ENCODE measurements at regions not wholly inside any gene's neighbourhood (a gene's known extent, or its start where the extent isn't known, plus 50 kb on each side); places are given as distances from the start of the nearest gene placed in this dataset.
A peak's percentile ranks its signal among the peaks of the same experiment; 100 is the strongest.

- DNase-seq: no peak
Measured at GRCh38 chr18:64982414-64983055, 768.3 kb upstream of the CDH7 start.

- DNase-seq: no peak
Measured at GRCh38 chr18:64981915-64982314, 768.9 kb upstream of the CDH7 start.

GRCh38 chr18:64979791-64980190 is 771.0 kb upstream of the CDH7 start:
- DNase-seq: no peak

GRCh38 chr18:64974391-64975125 is 776.3 kb upstream of the CDH7 start:
- DNase-seq: no peak

GRCh38 chr18:64972545-64972944 is 778.3 kb upstream of the CDH7 start:
- no peak for DNase-seq

GRCh38 chr18:64966667-64967066 is 784.1 kb upstream of the CDH7 start:
- no peak for DNase-seq

- DNase-seq: no peak
Measured at GRCh38 chr18:64956465-64956864, 794.3 kb upstream of the CDH7 start.

- no peak for DNase-seq
Measured at GRCh38 chr18:64949885-64950284, 800.9 kb upstream of the CDH7 start.

GRCh38 chr18:64936671-64937070 is 787.8 kb upstream of the LINC00305 start:
- no peak for DNase-seq

GRCh38 chr18:64929036-64929435 is 780.1 kb upstream of the LINC00305 start:
- no peak for DNase-seq

- no peak for DNase-seq
Measured at GRCh38 chr18:64919971-64920570, 771.2 kb upstream of the LINC00305 start.

- no peak for DNase-seq
Measured at GRCh38 chr18:64918851-64919250, 770.0 kb upstream of the LINC00305 start.

- DNase-seq: no peak
Measured at GRCh38 chr18:64893349-64893748, 744.5 kb upstream of the LINC00305 start.

GRCh38 chr18:64888956-64889355 is 740.1 kb upstream of the LINC00305 start:
- DNase-seq: no peak

- DNase-seq: no peak
Measured at GRCh38 chr18:64886995-64887394, 738.1 kb upstream of the LINC00305 start.

GRCh38 chr18:64882896-64883295 is 734.0 kb upstream of the LINC00305 start:
- DNase-seq: peak; percentile 1

GRCh38 chr18:64876833-64877232 is 727.9 kb upstream of the LINC00305 start:
- DNase-seq: no peak

GRCh38 chr18:64872710-64873458 is 724.0 kb upstream of the LINC00305 start:
- DNase-seq: no peak

- no peak for DNase-seq
Measured at GRCh38 chr18:64854112-64854511, 705.2 kb upstream of the LINC00305 start.

GRCh38 chr18:64852281-64852680 is 703.4 kb upstream of the LINC00305 start:
- DNase-seq: no peak

GRCh38 chr18:64851726-64852125 is 702.8 kb upstream of the LINC00305 start:
- DNase-seq: no peak

- no peak for DNase-seq
Measured at GRCh38 chr18:64850791-64851190, 701.9 kb upstream of the LINC00305 start.
